HG02610 (cell line): ENCODE measurements at regions not wholly inside any gene's neighbourhood (a gene's known extent, or its start where the extent isn't known, plus 50 kb on each side); places are given as distances from the start of the nearest gene placed in this dataset.

Experiments
- ATAC-seq: cut with Tn5 transposase; IDR thresholded peaks from one replicate; pipeline ENCODE4 v1.9.1; 2021; ENCODE audit warnings: mild to moderate bottlenecking, moderate library complexity; ENCODE audit not compliant: unreplicated experiment

DNA sequence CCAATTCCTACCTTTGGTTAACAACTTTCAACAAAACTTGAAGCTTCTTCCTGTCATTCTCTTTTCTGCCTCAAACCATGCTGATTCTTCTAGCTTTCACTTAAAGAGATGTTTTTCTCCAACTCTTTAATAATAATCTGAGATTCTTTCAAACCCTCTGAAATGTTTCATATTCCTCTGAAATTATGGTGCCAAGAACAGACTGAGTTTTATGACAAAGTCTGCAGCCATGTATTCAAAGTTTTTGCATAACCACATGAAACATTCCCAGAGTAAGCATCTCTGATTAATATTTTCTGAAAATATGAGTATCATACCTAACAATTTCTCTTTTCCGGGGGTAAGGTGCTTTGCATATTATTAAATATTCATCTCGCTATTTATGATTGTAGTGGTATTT, 59.1 kb upstream of the DCN start:
- ATAC-seq, result no peak

- no peak for ATAC-seq
Observed at GRCh38 chr12:91240386-91241095, 57.9 kb upstream of the DCN start.

DNA sequence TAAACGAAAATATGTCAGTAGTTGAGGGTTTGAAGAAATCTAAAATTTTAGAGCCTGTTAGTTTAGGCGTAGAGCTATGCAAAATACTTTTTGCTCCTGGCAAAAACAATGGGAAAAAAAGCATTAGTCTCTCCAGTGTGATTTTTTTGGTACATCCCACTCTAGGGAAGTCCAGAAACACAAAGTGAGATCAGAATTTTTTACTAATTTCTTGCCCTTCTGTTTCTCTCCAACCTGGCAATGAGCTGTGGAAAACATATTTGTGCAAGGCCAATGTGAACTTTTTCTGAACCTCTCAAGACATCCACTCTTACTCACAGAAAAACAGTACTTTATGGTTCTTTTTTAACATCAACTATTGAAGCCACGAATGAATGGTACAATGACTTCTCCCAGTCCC, 56.9 kb upstream of the DCN start:
- no peak for ATAC-seq
